A549 (cell line): ENCODE measurements at regions not wholly inside any gene's neighbourhood (a gene's known extent, or its start where the extent isn't known, plus 50 kb on each side); places are given as distances from the start of the nearest gene placed in this dataset.
A peak's percentile ranks its signal among the peaks of the same experiment; 100 is the strongest.

ENCODE experiments used
- ATAC-seq, 2 experiments: fragments of 200-7000 bp in 1 of 2; fragments of >200 bp in 1 of 2; cut with Nextera tagmentation in 1 of 2; cut with Tn5 transposase in 1 of 2; 3 replicates each; pipeline versions ENCODE4 v1.8.0 to v1.9.1; 2018 to 2020; ENCODE audit warnings: mild to moderate bottlenecking in 1 of 2, moderate library complexity in 1 of 2
- CTCF ChIA-PET: fragments of 300-600 bp; sonication (Branson Sonifier 250); formaldehyde crosslinking; extraction: SDS; loops from one replicate; lab custom pipeline; 2021; ENCODE audit warnings: antibody characterized with exemption, inconsistent platforms; lab: Yijun Ruan, JAX
- POLR2A ChIA-PET: fragments of 350-600 bp; formaldehyde crosslinking; extraction: SDS; loops from one replicate; lab custom pipeline; 2021; ENCODE audit warnings: antibody characterized with exemption, inconsistent platforms; lab: Yijun Ruan, JAX
- DNase-seq, 2 experiments: peaks; one replicate each; pipeline versions ENCODE4 v3.0.0 to v3.0.0-alpha.2; 2011 to 2016; ENCODE audit warnings: low read depth in 1 of 2, low spot score in 1 of 2
- FAIRE-seq: peaks from 2 replicates; lab custom pipeline; 2011; peaks lifted over from hg19 to GRCh38; lab: Jason Lieb, UNC
- H3K27ac ChIP-seq, 2 experiments: fragments of >200 bp; sonication (Bioruptor Twin); formaldehyde crosslinking; 3 replicates each; pipeline ENCODE4 v1.5.1; 2016 to 2017
- H3K4me1 ChIP-seq: fragments of >200 bp; sonication (Bioruptor Twin); formaldehyde crosslinking; 3 replicates; pipeline ENCODE4 v1.6.1; 2016
- H3K4me2 ChIP-seq: fragments of >200 bp; sonication (Bioruptor Twin); formaldehyde crosslinking; 3 replicates; pipeline ENCODE4 v1.6.1; 2016
- H3K4me3 ChIP-seq: fragments of >200 bp; sonication (Bioruptor Twin); formaldehyde crosslinking; 3 replicates; pipeline ENCODE4 v1.5.1; 2016
- H3K9me3 ChIP-seq: fragments of >200 bp; sonication (Bioruptor Twin); formaldehyde crosslinking; 3 replicates; pipeline ENCODE4 v1.6.1; 2016
- ATOH8 ChIP-seq: fragments of 250-450 bp; sonication (Bioruptor Pico); IDR thresholded peaks from 2 replicates; pipeline ENCODE4 v1.5.0; 2020; ENCODE audit warnings: low read depth, mild to moderate bottlenecking, moderate library complexity
- CTCF ChIP-seq: fragments of >200 bp; sonication (Bioruptor Twin); formaldehyde crosslinking; IDR thresholded peaks from 3 replicates; pipeline ENCODE4 v1.5.1; 2016
- EHF ChIP-seq: fragments of 250-450 bp; sonication (Bioruptor Pico); IDR thresholded peaks from 2 replicates; pipeline ENCODE4 v1.5.0; 2020; ENCODE audit warnings: mild to moderate bottlenecking
- EHMT2 ChIP-seq: fragments of 200-600 bp; sonication (generic); IDR thresholded peaks from 2 replicates; pipeline ENCODE4 v1.6.1; 2016; ENCODE audit warnings: antibody characterized with exemption, low read depth, mild to moderate bottlenecking, moderate library complexity
- FOSL2 ChIP-seq, 2 experiments: fragments of 450-650 bp in 1 of 2; fragments of >200 bp in 1 of 2; sonication (Bioruptor Twin) in 1 of 2; formaldehyde crosslinking; IDR thresholded peaks; 2 replicates each; pipeline versions ENCODE4 v1.5.0 to v1.6.1; 2016 to 2020; ENCODE audit warnings: mild to moderate bottlenecking in 1 of 2, moderate library complexity in 1 of 2
- GATA3 ChIP-seq: IDR thresholded peaks from 2 replicates; pipeline ENCODE4 v1.6.1; 2012; ENCODE audit warnings: borderline replicate concordance
- HES2 ChIP-seq: fragments of >200 bp; sonication (Bioruptor Twin); formaldehyde crosslinking; IDR thresholded peaks from 2 replicates; pipeline ENCODE4 v1.6.1; 2016
- HEYL ChIP-seq: fragments of 250-450 bp; sonication (Bioruptor Pico); IDR thresholded peaks from 2 replicates; pipeline ENCODE4 v1.8.0; 2021; ENCODE audit warnings: mild to moderate bottlenecking, moderate library complexity
- HOXB5 ChIP-seq: fragments of 250-450 bp; sonication (Bioruptor Pico); IDR thresholded peaks from 2 replicates; pipeline ENCODE4 v1.5.0; 2020; ENCODE audit warnings: mild to moderate bottlenecking, moderate library complexity
- JUN ChIP-seq, 2 experiments: fragments of >200 bp; sonication (Bioruptor Twin); formaldehyde crosslinking; IDR thresholded peaks; 2 replicates in 1 of 2; 3 replicates in 1 of 2; pipeline ENCODE4 v1.6.1; 2016 to 2017
- JUNB ChIP-seq: fragments of >200 bp; sonication (Bioruptor Twin); formaldehyde crosslinking; IDR thresholded peaks from 2 replicates; pipeline ENCODE4 v1.6.1; 2016
- KDM5A ChIP-seq: fragments of 200-600 bp; sonication (generic); IDR thresholded peaks from 2 replicates; pipeline ENCODE4 v1.6.1; 2016; ENCODE audit warnings: antibody characterized with exemption, mild to moderate bottlenecking
- MAX ChIP-seq: IDR thresholded peaks from 2 replicates; pipeline ENCODE4 v1.6.1; 2012
- MAZ ChIP-seq: fragments of 150-350 bp; IDR thresholded peaks from 2 replicates; pipeline ENCODE4 v1.6.1; 2014; ENCODE audit warnings: antibody characterized with exemption, low read depth, low read length, borderline replicate concordance
- NFE2L2 ChIP-seq: fragments of 150-350 bp; conservative IDR thresholded peaks from 2 replicates; pipeline ENCODE4 v1.6.1; 2014; ENCODE audit warnings: low read length
- POLR2A ChIP-seq: IDR thresholded peaks from 2 replicates; pipeline ENCODE4 v1.6.1; 2012; ENCODE audit warnings: mild to moderate bottlenecking, low read length
- RAD21 ChIP-seq, 2 experiments: fragments of >200 bp in 1 of 2; sonication (Bioruptor Twin) in 1 of 2; formaldehyde crosslinking in 1 of 2; IDR thresholded peaks in 1 of 2; conservative IDR thresholded peaks in 1 of 2; 2 replicates in 1 of 2; 3 replicates in 1 of 2; pipeline ENCODE4 v1.6.1; 2012 to 2018; ENCODE audit warnings: inconsistent platforms in 1 of 2
- RFX5 ChIP-seq: fragments of 450-650 bp; IDR thresholded peaks from 2 replicates; pipeline ENCODE4 v1.7.1; 2014; ENCODE audit warnings: antibody characterized with exemption, mild to moderate bottlenecking, moderate library complexity
- SREBF2 ChIP-seq: fragments of 450-650 bp; IDR thresholded peaks from 2 replicates; pipeline ENCODE4 v1.6.1; 2014; ENCODE audit warnings: mild to moderate bottlenecking, moderate library complexity
- TFCP2L1 ChIP-seq: fragments of 250-450 bp; sonication (Bioruptor Pico); IDR thresholded peaks from 2 replicates; pipeline ENCODE4 v1.5.0; 2021; ENCODE audit warnings: mild to moderate bottlenecking
- TP53 ChIP-seq: fragments of 250-450 bp; sonication (Bioruptor Pico); IDR thresholded peaks from 2 replicates; pipeline ENCODE4 v1.5.0; 2021; ENCODE audit warnings: mild to moderate bottlenecking, moderate library complexity
- ZSCAN20 ChIP-seq: fragments of 250-450 bp; sonication (Bioruptor Pico); IDR thresholded peaks from 2 replicates; pipeline ENCODE4 v1.8.0; 2022; ENCODE audit warnings: mild to moderate bottlenecking, moderate library complexity
- WGBS: methylation state at CpG from one replicate; pipeline ENCODE4 v1.1.6; 2017; ENCODE audit errors: missing lambda C conversion rate; 5-methylcytosine and 5-hydroxymethylcytosine counted together
- TF ChIP-seq, protein P1 (sequence below): fragments of 150-350 bp; IDR thresholded peaks from 2 replicates; pipeline ENCODE4 v1.6.1; 2014; ENCODE audit warnings: low read depth, mild to moderate bottlenecking, low read length
- TF ChIP-seq, protein P2 (sequence below): IDR thresholded peaks from 2 replicates; pipeline ENCODE4 v1.6.1; 2012

DNA sequence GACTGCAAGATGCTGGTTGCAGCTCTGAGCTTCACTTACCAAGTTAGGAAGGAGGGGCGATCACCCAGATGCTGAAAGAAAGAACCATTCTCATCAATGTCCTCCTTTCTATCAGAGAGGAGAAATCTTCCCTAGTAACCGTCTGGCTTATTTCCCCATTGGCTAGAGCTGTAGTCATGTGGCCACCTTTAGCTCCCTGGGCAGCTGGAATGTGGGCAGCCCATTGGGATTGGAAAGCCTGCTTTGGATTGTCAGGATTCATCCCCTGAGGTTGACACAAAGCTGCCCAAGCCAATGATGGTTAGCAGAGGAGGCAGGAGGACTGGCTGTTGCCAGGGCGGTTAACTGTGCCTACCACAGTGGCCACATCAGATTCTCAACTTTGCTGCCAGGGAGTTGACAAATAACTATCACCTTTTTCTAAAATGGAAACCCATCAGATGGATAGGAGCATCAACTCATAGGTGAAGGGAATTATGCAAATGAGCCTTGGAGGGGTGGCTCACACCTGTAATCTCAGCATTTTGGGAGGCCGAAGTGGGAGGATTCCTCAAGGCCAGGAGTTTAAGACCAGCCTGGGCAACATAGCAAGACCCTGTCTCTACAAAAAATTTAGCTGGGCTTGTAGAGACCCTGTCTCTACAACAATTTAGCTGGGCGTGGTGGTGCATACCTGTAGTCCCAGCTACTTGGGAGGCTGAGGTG, 206.4 kb upstream of the GALNT17 start:
- TF ChIP-seq ATOH8 (CRISPR knock-in tag): no peak
- TF ChIP-seq RFX5: peak; percentile 65
- TF ChIP-seq, all 56 proteins: peak for 1
- Histone ChIP-seq H3K9me3 (no peaks in the 10 kb centered on the region), H3K4me1 (no peaks in the 10 kb centered on the region), H3K4me2 (no peak overlapping the region), H3K4me3 (no peak overlapping the region), H3K27ac (no peak overlapping the region)
- no peak for FAIRE-seq
- ChIA-PET CTCF (no interaction called here), POLR2A (no interaction called here)
- no peak for ATAC-seq
- 19% methylated on average over 5 of the region's 5 CpGs for WGBS
- DNase-seq: no peak

- no peak overlapping the region for H3K4me3 ChIP-seq
- ChIA-PET POLR2A (no interaction called here), CTCF (no interaction called here)
- DNase-seq: no peak
- H3K9me3 ChIP-seq: no peaks in the 10 kb centered on the region
- no peaks in the 10 kb centered on the region for H3K4me1 ChIP-seq
- FAIRE-seq: no peak
- 7% methylated on average over 4 of the region's 4 CpGs for WGBS
- H3K27ac ChIP-seq: no peak overlapping the region
- no peak for TF ChIP-seq CTCF
- no peak for TF ChIP-seq KDM5A
- H3K4me2 ChIP-seq: no peak overlapping the region
- no peak for ATAC-seq
These were observed 205.3 kb upstream of the GALNT17 start for GRCh38 chr7:70926666-70927065.

DNA sequence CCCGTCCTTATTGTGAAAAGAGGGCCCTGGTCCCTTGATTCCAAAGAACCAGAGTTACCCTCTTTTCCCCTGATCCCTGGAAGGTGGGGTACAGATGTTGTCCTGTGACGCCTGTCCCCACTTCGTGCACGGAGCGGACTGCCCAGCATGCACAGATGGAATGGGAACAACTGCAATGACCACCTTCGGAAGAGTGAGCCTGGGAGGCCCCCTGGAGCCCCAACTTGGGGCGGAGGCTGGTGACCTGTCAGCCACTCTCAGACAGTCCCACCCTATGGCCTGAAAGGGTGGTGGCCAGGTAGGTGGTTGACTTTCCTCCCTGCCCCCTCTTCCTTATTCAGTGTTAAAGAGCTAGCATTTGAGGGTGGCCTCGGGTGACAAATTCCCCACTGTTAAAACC, 196.6 kb upstream of the GALNT17 start:
- Histone ChIP-seq H3K4me2 (no peak overlapping the region), H3K27ac (no peak overlapping the region), H3K4me3 (no peak overlapping the region), H3K9me3 (no peaks in the 10 kb centered on the region)
- POLR2A ChIA-PET: no interaction called here
- no peak for FAIRE-seq
- 25% methylated on average over 8 of the region's 8 CpGs for WGBS
- TF ChIP-seq MAX (no peak), TFCP2L1 (CRISPR knock-in tag) (no peak), HEYL (CRISPR knock-in tag) (no peak), ZSCAN20 (CRISPR knock-in tag) (no peak)
- TF ChIP-seq, all 56 proteins: peak for 0
- CTCF ChIA-PET: interaction anchor here (0.5 kb wide), 1 partner anchor 12 kb away, joined by 4 read pairs; no protein-coding TSS in a partner anchor
- H3K4me1 ChIP-seq: no peaks in the 10 kb centered on the region
- DNase-seq (no peak), ATAC-seq (no peak)

DNA sequence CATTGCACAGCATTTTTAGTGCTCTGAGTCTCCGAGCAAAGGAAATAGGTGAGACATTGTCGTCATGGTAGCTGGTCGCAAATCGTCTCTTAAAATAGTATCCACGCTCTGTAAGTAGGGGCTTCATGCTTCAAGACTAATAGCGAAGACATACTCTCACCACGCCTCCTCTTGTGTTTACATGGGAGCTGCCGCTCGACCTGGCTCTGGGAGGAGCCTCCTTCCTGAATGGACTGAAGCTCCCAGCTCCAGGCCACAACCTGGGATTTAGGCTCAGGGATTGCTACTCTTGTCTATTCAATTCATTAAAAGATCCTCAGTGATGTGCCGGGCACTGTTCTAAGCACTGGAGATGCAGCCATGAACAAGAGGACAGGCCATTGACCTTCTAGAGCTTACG, 196.1 kb upstream of the GALNT17 start:
- Histone ChIP-seq H3K9me3 (no peaks in the 10 kb centered on the region), H3K4me1 (no peaks in the 10 kb centered on the region), H3K4me2 (no peak overlapping the region), H3K4me3 (no peak overlapping the region), H3K27ac (no peak overlapping the region)
- DNase-seq (no peak), FAIRE-seq (no peak), ATAC-seq (no peak)
- TF ChIP-seq SREBF2: no peak
- no peak for TF ChIP-seq JUN (IDR thresholded peaks at IDR 0.05)
- no peak for TF ChIP-seq JUNB
- TF ChIP-seq POLR2A: no peak
- TF ChIP-seq MAZ: no peak
- TF ChIP-seq FOSL2 (IDR thresholded peaks at IDR 0.05): no peak
- TF ChIP-seq FOSL2 (CRISPR knock-in tag; IDR thresholded peaks at IDR 0.05): no peak
- TF ChIP-seq, protein P1, sequence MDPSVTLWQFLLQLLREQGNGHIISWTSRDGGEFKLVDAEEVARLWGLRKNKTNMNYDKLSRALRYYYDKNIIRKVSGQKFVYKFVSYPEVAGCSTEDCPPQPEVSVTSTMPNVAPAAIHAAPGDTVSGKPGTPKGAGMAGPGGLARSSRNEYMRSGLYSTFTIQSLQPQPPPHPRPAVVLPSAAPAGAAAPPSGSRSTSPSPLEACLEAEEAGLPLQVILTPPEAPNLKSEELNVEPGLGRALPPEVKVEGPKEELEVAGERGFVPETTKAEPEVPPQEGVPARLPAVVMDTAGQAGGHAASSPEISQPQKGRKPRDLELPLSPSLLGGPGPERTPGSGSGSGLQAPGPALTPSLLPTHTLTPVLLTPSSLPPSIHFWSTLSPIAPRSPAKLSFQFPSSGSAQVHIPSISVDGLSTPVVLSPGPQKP: no peak
- TF ChIP-seq EHMT2: no peak
- no peak for TF ChIP-seq RAD21 (conservative IDR thresholded peaks at IDR 0.05 in 1 of 2, IDR thresholded peaks at IDR 0.05 in 1 of 2)
- TF ChIP-seq, protein P2, sequence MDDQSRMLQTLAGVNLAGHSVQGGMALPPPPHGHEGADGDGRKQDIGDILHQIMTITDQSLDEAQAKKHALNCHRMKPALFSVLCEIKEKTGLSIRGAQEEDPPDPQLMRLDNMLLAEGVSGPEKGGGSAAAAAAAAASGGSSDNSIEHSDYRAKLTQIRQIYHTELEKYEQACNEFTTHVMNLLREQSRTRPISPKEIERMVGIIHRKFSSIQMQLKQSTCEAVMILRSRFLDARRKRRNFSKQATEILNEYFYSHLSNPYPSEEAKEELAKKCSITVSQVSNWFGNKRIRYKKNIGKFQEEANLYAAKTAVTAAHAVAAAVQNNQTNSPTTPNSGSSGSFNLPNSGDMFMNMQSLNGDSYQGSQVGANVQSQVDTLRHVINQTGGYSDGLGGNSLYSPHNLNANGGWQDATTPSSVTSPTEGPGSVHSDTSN: no peak
- TF ChIP-seq TP53: no peak
- no peak for TF ChIP-seq NFE2L2
- no peak for TF ChIP-seq EHF (CRISPR knock-in tag)
- TF ChIP-seq HOXB5 (CRISPR knock-in tag): no peak
- no peak for TF ChIP-seq GATA3
- no peak for TF ChIP-seq HES2
- ChIA-PET CTCF (interaction anchor here (0.5 kb wide), 1 partner anchor 12 kb away, joined by 4 read pairs; no protein-coding TSS in a partner anchor), POLR2A (no interaction called here)
- WGBS: 11% methylated on average over 11 of the region's 11 CpGs
